NT2/D1 (cell line): ENCODE measurements at regions not wholly inside any gene's neighbourhood (a gene's known extent, or its start where the extent isn't known, plus 50 kb on each side); places are given as distances from the start of the nearest gene placed in this dataset.
"Not testable (repeated sequence)": the region's sequence is repeated elsewhere in the genome, so short reads cannot be mapped to it uniquely, and the experiment has no call there.

ENCODE experiments used
- DNase-seq: peaks from one replicate; pipeline ENCODE4 v3.0.0-alpha.2; 2011; ENCODE audit warnings: low read depth, low spot score
- H3K27me3 ChIP-seq: 2 replicates; pipeline ENCODE4 v1.6.0; 2011; ENCODE audit warnings: mild to moderate bottlenecking; ENCODE audit not compliant: insufficient read length, insufficient read depth
- H3K36me3 ChIP-seq: 2 replicates; pipeline ENCODE4 v1.6.1; 2011; ENCODE audit warnings: mild to moderate bottlenecking, low read length, mixed read lengths; ENCODE audit not compliant: insufficient read depth, insufficient read length
- H3K4me1 ChIP-seq: 2 replicates; pipeline ENCODE4 v1.5.1; 2011; ENCODE audit not compliant: insufficient read depth, insufficient read length
- H3K4me3 ChIP-seq: 2 replicates; pipeline ENCODE4 v1.5.1; 2011; ENCODE audit warnings: low read depth; ENCODE audit not compliant: insufficient read length
- H3K9ac ChIP-seq: 2 replicates; pipeline ENCODE4 v1.6.0; 2011; ENCODE audit warnings: low read depth; ENCODE audit not compliant: insufficient read length
- H3K9me3 ChIP-seq: 2 replicates; pipeline ENCODE4 v1.5.1; 2011; ENCODE audit warnings: mild to moderate bottlenecking, low read length; ENCODE audit not compliant: insufficient read depth
- SUZ12 ChIP-seq: IDR thresholded peaks from 2 replicates; pipeline ENCODE4 v1.6.1; 2011; ENCODE audit not compliant: insufficient read length, insufficient read depth; ENCODE audit errors: extremely low read depth
- YY1 ChIP-seq: IDR thresholded peaks from 2 replicates; pipeline ENCODE4 v1.6.1; 2011; ENCODE audit not compliant: insufficient read length, insufficient read depth
- ZNF274 ChIP-seq: IDR thresholded peaks from 2 replicates; pipeline ENCODE4 v1.6.1; 2011; ENCODE audit warnings: mild to moderate bottlenecking, low read depth, low read length

GRCh38 chr17:83161298-83162034 is 82.1 kb downstream of the METRNL start:
- no peaks in the 10 kb centered on the region for H3K4me1 ChIP-seq
- TF ChIP-seq YY1 = no peak
- TF ChIP-seq ZNF274 = no peak
- no peak for TF ChIP-seq SUZ12
- H3K27me3 ChIP-seq = no peaks in the 10 kb centered on the region
- H3K9ac ChIP-seq = no peak overlapping the region
- H3K9me3 ChIP-seq = peaks cover 7% of the 10 kb centered on the region; the same call in 1 of the 2 replicates
- no peak overlapping the region for H3K4me3 ChIP-seq
- no peak for DNase-seq
- no peaks in the 10 kb centered on the region for H3K36me3 ChIP-seq

GRCh38 chr17:83162035-83162745 is 82.8 kb downstream of the METRNL start:
- Histone ChIP-seq H3K36me3 (no peaks in the 10 kb centered on the region), H3K4me1 (no peaks in the 10 kb centered on the region), H3K4me3 (no peak overlapping the region), H3K9me3 (peaks cover 7% of the 10 kb centered on the region; the same call in 1 of the 2 replicates), H3K9ac (no peak overlapping the region), H3K27me3 (no peaks in the 10 kb centered on the region)
- no peak for DNase-seq
- TF ChIP-seq YY1 = no peak
- TF ChIP-seq SUZ12 = no peak
- no peak for TF ChIP-seq ZNF274

GRCh38 chr17:83164490-83164889 is 85.1 kb downstream of the METRNL start:
- TF ChIP-seq YY1 = no peak
- TF ChIP-seq SUZ12 = no peak
- TF ChIP-seq ZNF274 = no peak
- H3K9me3 ChIP-seq = peaks cover 7% of the 10 kb centered on the region; the same call in 1 of the 2 replicates
- no peak overlapping the region for H3K4me3 ChIP-seq
- no peaks in the 10 kb centered on the region for H3K36me3 ChIP-seq
- no peak for DNase-seq
- no peaks in the 10 kb centered on the region for H3K4me1 ChIP-seq
- H3K9ac ChIP-seq = no peak overlapping the region
- H3K27me3 ChIP-seq = no peaks in the 10 kb centered on the region

GRCh38 chr17:83170571-83171260 is 91.3 kb downstream of the METRNL start:
- H3K9me3 ChIP-seq = peaks cover 6% of the 10 kb centered on the region; the same call in 1 of the 2 replicates
- no peak for DNase-seq
- H3K4me3 ChIP-seq = no peak overlapping the region
- no peaks in the 10 kb centered on the region for H3K36me3 ChIP-seq
- TF ChIP-seq YY1 (no peak), ZNF274 (no peak), SUZ12 (no peak)
- peaks cover 12% of the 10 kb centered on the region for H3K4me1 ChIP-seq
- no peak overlapping the region for H3K9ac ChIP-seq
- no peaks in the 10 kb centered on the region for H3K27me3 ChIP-seq

GRCh38 chr17:83171661-83172060 is 92.3 kb downstream of the METRNL start:
- TF ChIP-seq SUZ12 (no peak), YY1 (no peak)
- no peaks in the 10 kb centered on the region for H3K36me3 ChIP-seq
- no peak for DNase-seq
- no peak overlapping the region for H3K9ac ChIP-seq
- no peaks in the 10 kb centered on the region for H3K27me3 ChIP-seq
- 0 out of 2 replicates have a peak, but pooled peaks cover 5% of the 10 kb centered on the region for H3K9me3 ChIP-seq
- H3K4me3 ChIP-seq = no peak overlapping the region
- peaks cover 12% of the 10 kb centered on the region for H3K4me1 ChIP-seq

- H3K4me3 ChIP-seq, H3K27me3 ChIP-seq, H3K9me3 ChIP-seq, DNase-seq, H3K36me3 ChIP-seq, H3K9ac ChIP-seq: not testable (repeated sequence)
- H3K4me1 ChIP-seq = peaks cover 12% of the 10 kb centered on the region
Observed at GRCh38 chr17:83172099-83172498, 92.7 kb downstream of the METRNL start.

GRCh38 chr17:83172646-83173045 is 93.2 kb downstream of the METRNL start:
- peaks cover 12% of the 10 kb centered on the region for H3K4me1 ChIP-seq
- not testable (repeated sequence) for H3K27me3 ChIP-seq, H3K4me3 ChIP-seq

GRCh38 chr17:83173180-83173913 is 93.9 kb downstream of the METRNL start:
- not testable (repeated sequence) for H3K9me3 ChIP-seq, H3K36me3 ChIP-seq, DNase-seq, H3K4me3 ChIP-seq, H3K27me3 ChIP-seq, H3K9ac ChIP-seq
- H3K4me1 ChIP-seq = peaks cover 12% of the 10 kb centered on the region

More at GRCh38 chr17:83172646-83173045, 93.2 kb downstream of the METRNL start:
- DNase-seq, H3K36me3 ChIP-seq, H3K9ac ChIP-seq, H3K9me3 ChIP-seq: not testable (repeated sequence)
